HepG2 (cell line): ENCODE measurements at regions not wholly inside any gene's neighbourhood (a gene's known extent, or its start where the extent isn't known, plus 50 kb on each side); places are given as distances from the start of the nearest gene placed in this dataset.

ENCODE experiments used
- ATAC-seq: fragments of 200-7000 bp; cut with Tn5 transposase; 3 replicates; pipeline ENCODE4 v1.9.1; 2020; ENCODE audit warnings: mild to moderate bottlenecking, moderate library complexity
- BruUV-seq: library from RNA; stranded (reverse); fragments of 400-500 nt; replicated peaks from 2 replicates; lab custom pipeline; 2021; lab: Mats Ljungman, UMichigan
- CTCF ChIA-PET: fragments of 300-600 bp; formaldehyde crosslinking; extraction: SDS; loops from one replicate; lab custom pipeline; 2021; ENCODE audit warnings: low total read pairs, inconsistent platforms, low intra/inter-chr PET ratio; lab: Yijun Ruan, JAX
- POLR2A ChIA-PET: fragments of 350-600 bp; sonication (Branson Sonifier 250); formaldehyde crosslinking; loops from one replicate; lab custom pipeline; 2020; ENCODE audit warnings: antibody characterized with exemption, inconsistent platforms; lab: Yijun Ruan, JAX
- DNase-seq: peaks from one replicate; pipeline ENCODE4 v3.0.0-alpha.2; 2015; ENCODE audit warnings: low spot score
- FAIRE-seq: peaks from 3 replicates; lab custom pipeline; 2011; peaks lifted over from hg19 to GRCh38; lab: Jason Lieb, UNC
- H2AFZ ChIP-seq: one replicate; pipeline ENCODE4 v1.6.1; 2011; ENCODE audit warnings: low read length, inconsistent platforms
- H3K27ac ChIP-seq: fragments of 300-600 bp; 3 replicates; pipeline ENCODE4 v1.8.0; 2011; ENCODE audit warnings: mixed run types, mild to moderate bottlenecking, mixed read lengths, low read length, inconsistent platforms; ENCODE audit not compliant: insufficient read depth; ENCODE audit errors: extremely low read length
- H3K27me3 ChIP-seq, 2 experiments: fragments of 200-600 bp in 1 of 2; 2 replicates in 1 of 2; 3 replicates in 1 of 2; pipeline versions ENCODE4 v1.6.0 to v1.8.0; 2011; ENCODE audit warnings: low read length in 2 of 2, mild to moderate bottlenecking in 2 of 2, moderate library complexity in 2 of 2, inconsistent platforms in 1 of 2; ENCODE audit not compliant: insufficient read depth in 2 of 2, control insufficient read depth in 1 of 2
- H3K36me3 ChIP-seq, 2 experiments: fragments of 200-600 bp in 1 of 2; replicated peaks in 1 of 2; 2 replicates in 1 of 2; 3 replicates in 1 of 2; pipeline versions ENCODE4 v1.5.1 to v1.8.0; 2011; ENCODE audit warnings: low read length in 2 of 2, inconsistent platforms in 1 of 2; ENCODE audit not compliant: insufficient read depth in 2 of 2, control insufficient read depth in 1 of 2
- H3K4me1 ChIP-seq: 2 replicates; pipeline ENCODE4 v1.5.1; 2012; ENCODE audit warnings: low read length, inconsistent platforms; ENCODE audit not compliant: insufficient read depth
- H3K4me2 ChIP-seq: 2 replicates; pipeline ENCODE4 v1.6.0; 2011; ENCODE audit warnings: low read depth, low read length, inconsistent platforms
- H3K4me3 ChIP-seq, 3 experiments: fragments of 200-600 bp in 1 of 3; sonication (generic), shearing (Covaris generic) in 1 of 3; replicated peaks in 1 of 3; 2 replicates each; pipeline ENCODE4 v1.5.1; 2011 to 2016; ENCODE audit warnings: low read length in 3 of 3, inconsistent platforms in 2 of 3, low read depth in 2 of 3, mild to moderate bottlenecking in 2 of 3, control low read depth in 1 of 3, mixed read lengths in 1 of 3; ENCODE audit not compliant: insufficient read depth in 1 of 3
- H3K79me2 ChIP-seq: one replicate; pipeline ENCODE4 v1.6.1; 2011; ENCODE audit warnings: low read length, inconsistent platforms; ENCODE audit not compliant: insufficient read depth
- H3K9ac ChIP-seq: 2 replicates; pipeline ENCODE4 v1.6.0; 2011; ENCODE audit warnings: mild to moderate bottlenecking, low read depth, low read length, inconsistent platforms; ENCODE audit not compliant: insufficient read depth
- H3K9me3 ChIP-seq: 2 replicates; pipeline ENCODE4 v1.5.1; 2012; ENCODE audit warnings: mild to moderate bottlenecking, low read length
- H4K20me1 ChIP-seq: 2 replicates; pipeline ENCODE4 v1.6.0; 2011; ENCODE audit warnings: inconsistent platforms, mild to moderate bottlenecking, low read length, moderate library complexity; ENCODE audit not compliant: insufficient read depth
- BRCA1 ChIP-seq: sonication (generic); formaldehyde crosslinking; IDR thresholded peaks from 2 replicates; pipeline ENCODE4 v1.4.0; 2020; ENCODE audit warnings: missing genetic modification reagents
- DNMT3B ChIP-seq: conservative IDR thresholded peaks from 2 replicates; pipeline ENCODE4 v1.6.1; 2016; ENCODE audit warnings: missing biosample characterization, control low read depth
- DR1 ChIP-seq: sonication (generic); formaldehyde crosslinking; IDR thresholded peaks from 2 replicates; pipeline ENCODE4 v1.8.0; 2021; ENCODE audit warnings: mild to moderate bottlenecking, missing genetic modification reagents, inconsistent platforms
- FOXJ3 ChIP-seq: sonication (generic); formaldehyde crosslinking; IDR thresholded peaks from 2 replicates; pipeline ENCODE4 v1.4.0; 2020; ENCODE audit warnings: missing genetic modification reagents, mild to moderate bottlenecking, borderline replicate concordance
- LCORL ChIP-seq, 2 experiments: fragments of 450-650 bp in 1 of 2; sonication (generic) in 1 of 2; formaldehyde crosslinking in 1 of 2; IDR thresholded peaks; 2 replicates each; pipeline versions ENCODE4 v1.5.0 to v1.6.1; 2017 to 2020; ENCODE audit warnings: antibody characterized with exemption in 1 of 2, missing genetic modification reagents in 1 of 2
- PRMT3 ChIP-seq: sonication (generic); formaldehyde crosslinking; IDR thresholded peaks from 2 replicates; pipeline ENCODE4 v1.8.1; 2022; ENCODE audit warnings: low read depth, mild to moderate bottlenecking, moderate library complexity, missing genetic modification reagents, borderline replicate concordance
- SMAD3 ChIP-seq: sonication (generic); formaldehyde crosslinking; IDR thresholded peaks from 2 replicates; pipeline ENCODE4 v1.4.0; 2020; ENCODE audit warnings: missing genetic modification reagents
- SOX5 ChIP-seq: IDR thresholded peaks from 2 replicates; pipeline ENCODE4 v1.6.1; 2016; ENCODE audit warnings: borderline replicate concordance
- TCF7L2 ChIP-seq: IDR thresholded peaks from 2 replicates; pipeline ENCODE4 v1.6.1; 2011; ENCODE audit warnings: mild to moderate bottlenecking, low read depth, low read length, moderate library complexity
- ZKSCAN1 ChIP-seq: fragments of 150-350 bp; IDR thresholded peaks from 2 replicates; pipeline ENCODE4 v1.6.1; 2014; ENCODE audit warnings: low read length
- ZNF17 ChIP-seq: sonication (generic); formaldehyde crosslinking; IDR thresholded peaks from 2 replicates; pipeline ENCODE4 v1.5.0; 2020; ENCODE audit warnings: mild to moderate bottlenecking, missing genetic modification reagents
- ZNF343 ChIP-seq: sonication (generic); formaldehyde crosslinking; IDR thresholded peaks from 2 replicates; pipeline ENCODE4 v1.4.0; 2020; ENCODE audit warnings: mild to moderate bottlenecking, missing genetic modification reagents
- ZNF350 ChIP-seq: sonication (generic); formaldehyde crosslinking; IDR thresholded peaks from 2 replicates; pipeline ENCODE4 v1.4.0; 2020; ENCODE audit warnings: mild to moderate bottlenecking, low read depth, missing genetic modification reagents, borderline replicate concordance
- ZNF747 ChIP-seq: sonication (generic); formaldehyde crosslinking; IDR thresholded peaks from 2 replicates; pipeline ENCODE4 v1.8.1; 2023; ENCODE audit warnings: missing genetic modification reagents, mild to moderate bottlenecking, borderline replicate concordance
- ZNF883 ChIP-seq: sonication (generic); formaldehyde crosslinking; IDR thresholded peaks from 2 replicates; pipeline ENCODE4 v1.5.1; 2020; ENCODE audit warnings: mild to moderate bottlenecking, missing genetic modification reagents; ENCODE audit errors: not compliant biosample characterization
- WGBS: methylation state at CpG from one replicate; pipeline ENCODE4 v1.1.6; 2017; ENCODE audit warnings: low lambda C conversion rate; 5-methylcytosine and 5-hydroxymethylcytosine counted together
- in situ Hi-C: cut with HindIII; loops from 2 replicates; pipeline ENCODE4 v1.10.0; 2017; ENCODE audit warnings: low pct_unique_long_range_greater_than_20kb; ENCODE audit not compliant: extremely low pct_ligation_motif_present
- intact Hi-C: fragments of 100-400 bp; cut with micrococcal nuclease; formaldehyde crosslinking; loops from one replicate; pipeline ENCODE4 v1.10.0; 2022; ENCODE audit not compliant: unreplicated experiment
- TF ChIP-seq, protein P1 (sequence below): sonication (generic); formaldehyde crosslinking; IDR thresholded peaks from 2 replicates; pipeline ENCODE4 v1.8.0; 2022; ENCODE audit warnings: missing genetic modification reagents, mild to moderate bottlenecking, moderate library complexity, borderline replicate concordance
- TF ChIP-seq, protein P2 (sequence below): sonication (generic); formaldehyde crosslinking; IDR thresholded peaks from 2 replicates; pipeline ENCODE4 v1.5.0; 2020; ENCODE audit warnings: missing genetic modification reagents, mild to moderate bottlenecking, borderline replicate concordance

DNA sequence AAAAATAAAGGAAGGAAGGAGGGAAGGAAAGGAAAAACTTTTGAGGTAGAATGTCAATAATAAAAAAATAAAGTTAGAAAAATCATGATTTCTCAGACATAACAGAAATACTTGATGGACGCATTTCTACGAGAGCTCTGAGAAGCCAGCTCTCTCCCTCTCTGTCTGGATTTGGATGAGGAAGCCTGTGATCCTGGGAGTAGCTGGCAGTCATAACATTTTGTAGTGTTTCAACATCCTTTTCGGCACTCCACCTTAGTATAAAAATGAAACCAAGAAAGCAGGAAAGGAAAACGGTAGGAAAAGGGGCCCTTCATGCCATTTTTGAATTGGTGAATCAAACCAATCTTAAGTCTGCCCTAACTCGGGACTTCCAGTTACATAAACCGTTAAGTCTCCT is 321.3 kb downstream of the EPB41L4A start:
- H3K4me2 ChIP-seq: no peak overlapping the region
- 26% methylated on average over 6 of the region's 6 CpGs for WGBS
- H3K9ac ChIP-seq: no peak overlapping the region
- H2AFZ ChIP-seq: no peak overlapping the region
- ATAC-seq (no peak), DNase-seq (no peak), FAIRE-seq (no peak)
- ChIA-PET POLR2A (no interaction called here), CTCF (no interaction called here)
- BruUV-seq: no TSS peak
- in situ Hi-C loops: no loop called here
- no peaks in the 10 kb centered on the region for H3K79me2 ChIP-seq
- no peaks in the 10 kb centered on the region for H3K4me1 ChIP-seq
- H3K27ac ChIP-seq: no peak overlapping the region
- no peaks in the 10 kb centered on the region for H3K36me3 ChIP-seq
- no peaks in the 10 kb centered on the region for H3K9me3 ChIP-seq
- TF ChIP-seq SOX5 (CRISPR knock-in tag): no peak
- H3K27me3 ChIP-seq: no peaks in the 10 kb centered on the region
- intact Hi-C loops: no loop called here
- no peak overlapping the region for H3K4me3 ChIP-seq
- H4K20me1 ChIP-seq: no peaks in the 10 kb centered on the region

DNA sequence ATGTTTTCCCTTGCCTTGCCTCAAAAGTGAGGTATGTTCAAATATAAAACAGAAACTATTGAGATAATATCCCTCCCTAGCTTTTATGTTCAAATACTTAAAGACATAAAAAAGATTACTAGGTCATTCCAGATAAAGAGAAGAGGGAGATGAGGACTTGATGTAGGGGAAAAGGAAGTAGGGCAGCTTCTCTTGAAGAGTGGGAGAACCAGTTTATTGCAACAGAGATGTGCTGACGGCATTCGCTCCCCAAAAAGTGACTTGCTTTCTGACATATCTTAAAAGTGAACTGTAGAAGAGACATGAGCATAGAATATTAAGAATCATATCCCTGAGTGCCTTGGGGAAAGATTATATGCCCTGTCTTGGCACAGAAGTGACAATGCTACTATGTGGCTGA is 330.2 kb upstream of the NREP start:
- ATAC-seq: no peak
- Histone ChIP-seq H3K36me3 (no peaks in the 10 kb centered on the region), H4K20me1 (no peaks in the 10 kb centered on the region), H3K79me2 (no peaks in the 10 kb centered on the region), H3K27me3 (no peaks in the 10 kb centered on the region), H3K4me2 (no peak overlapping the region), H2AFZ (no peak overlapping the region), H3K9me3 (no peaks in the 10 kb centered on the region), H3K27ac (no peak overlapping the region), H3K4me3 (no peak overlapping the region), H3K4me1 (no peaks in the 10 kb centered on the region), H3K9ac (no peak overlapping the region)
- CTCF ChIA-PET: no interaction called here
- WGBS: 52% methylated on average over 2 of the region's 2 CpGs
- DNase-seq: no peak
- in situ Hi-C loops (no loop called here), intact Hi-C loops (no loop called here)
- BruUV-seq: no TSS peak
- no peak for FAIRE-seq
- POLR2A ChIA-PET: no interaction called here
- TF ChIP-seq ZNF343 (CRISPR knock-in tag) (no peak), PRMT3 (CRISPR knock-in tag) (no peak), ZNF350 (CRISPR knock-in tag) (no peak), TCF7L2 (no peak), ZNF747 (no peak), BRCA1 (CRISPR knock-in tag) (no peak), ZNF17 (no peak), SMAD3 (CRISPR knock-in tag) (no peak), DR1 (CRISPR knock-in tag) (no peak), ZKSCAN1 (no peak), FOXJ3 (CRISPR knock-in tag) (no peak), DNMT3B (CRISPR knock-in tag) (no peak), ZNF883 (CRISPR knock-in tag) (no peak), LCORL (IDR thresholded peaks at IDR 0.05) (no peak), LCORL (CRISPR knock-in tag; IDR thresholded peaks at IDR 0.05) (no peak)
- TF ChIP-seq, protein P1, sequence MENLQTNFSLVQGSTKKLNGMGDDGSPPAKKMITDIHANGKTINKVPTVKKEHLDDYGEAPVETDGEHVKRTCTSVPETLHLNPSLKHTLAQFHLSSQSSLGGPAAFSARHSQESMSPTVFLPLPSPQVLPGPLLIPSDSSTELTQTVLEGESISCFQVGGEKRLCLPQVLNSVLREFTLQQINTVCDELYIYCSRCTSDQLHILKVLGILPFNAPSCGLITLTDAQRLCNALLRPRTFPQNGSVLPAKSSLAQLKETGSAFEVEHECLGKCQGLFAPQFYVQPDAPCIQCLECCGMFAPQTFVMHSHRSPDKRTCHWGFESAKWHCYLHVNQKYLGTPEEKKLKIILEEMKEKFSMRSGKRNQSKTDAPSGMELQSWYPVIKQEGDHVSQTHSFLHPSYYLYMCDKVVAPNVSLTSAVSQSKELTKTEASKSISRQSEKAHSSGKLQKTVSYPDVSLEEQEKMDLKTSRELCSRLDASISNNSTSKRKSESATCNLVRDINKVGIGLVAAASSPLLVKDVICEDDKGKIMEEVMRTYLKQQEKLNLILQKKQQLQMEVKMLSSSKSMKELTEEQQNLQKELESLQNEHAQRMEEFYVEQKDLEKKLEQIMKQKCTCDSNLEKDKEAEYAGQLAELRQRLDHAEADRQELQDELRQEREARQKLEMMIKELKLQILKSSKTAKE (CRISPR knock-in tag): no peak
- TF ChIP-seq, protein P2, sequence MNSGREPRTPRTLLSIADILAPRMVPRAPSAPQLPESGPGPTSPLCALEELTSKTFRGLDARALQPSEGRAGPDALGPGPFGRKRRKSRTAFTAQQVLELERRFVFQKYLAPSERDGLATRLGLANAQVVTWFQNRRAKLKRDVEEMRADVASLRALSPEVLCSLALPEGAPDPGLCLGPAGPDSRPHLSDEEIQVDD (CRISPR knock-in tag): no peak
